ENCODE measurements at regions not wholly inside any gene's neighbourhood (a gene's known extent, or its start where the extent isn't known, plus 50 kb on each side); places are given as distances from the start of the nearest gene placed in this dataset.

GRCh38 chr14:44613061-44613712, 106.1 kb upstream of the FSCB start:
- intact Hi-C loops (cut with DNase I; ENCODE audit: low total_unique reads) (no loop called here), in situ Hi-C loops (cut with MboI; ENCODE audit: low pct_ligation_motif_present in 1 of 4, low pct_unique_long_range_greater_than_20kb in 1 of 4, low sequenced_read_pairs in 3 of 4) (no loop called here)
- H3K36me3 ChIP-seq: no peaks in the 10 kb centered on the region
- H3K27ac ChIP-seq: no peak overlapping the region
- H3K4me3 ChIP-seq: no peak overlapping the region
- H3K4me1 ChIP-seq: no peaks in the 10 kb centered on the region
- no peak for DNase-seq
- H3K27me3 ChIP-seq: no peaks in the 10 kb centered on the region
- no peaks in the 10 kb centered on the region for H3K9me3 ChIP-seq
- no peak for TF ChIP-seq CTCF (IDR thresholded peaks at IDR 0.05)
- no peak for TF ChIP-seq POLR2A (IDR thresholded peaks at IDR 0.05)
- TF ChIP-seq POLR2AphosphoS5 (IDR thresholded peaks at IDR 0.05): no peak
- TF ChIP-seq EP300 (IDR thresholded peaks at IDR 0.05; ENCODE audit: low read depth): no peak
- WGBS, 2 donors (ENCODE audit: low coverage in 1 of 2): 77% methylated on average over 5 of the region's 5 CpGs

GRCh38 chr14:44612002-44612401, 104.9 kb upstream of the FSCB start:
- 71 to 77% methylated on average over 3 to 4 of the region's 4 CpGs for WGBS, 2 donors (ENCODE audit: low coverage in 1 of 2)
- H3K36me3 ChIP-seq: no peaks in the 10 kb centered on the region
- no peak overlapping the region for H3K27ac ChIP-seq
- in situ Hi-C loops (cut with MboI; ENCODE audit: low pct_ligation_motif_present in 1 of 4, low pct_unique_long_range_greater_than_20kb in 1 of 4, low sequenced_read_pairs in 3 of 4) (no loop called here), intact Hi-C loops (cut with DNase I; ENCODE audit: low total_unique reads) (no loop called here)
- TF ChIP-seq EP300 (IDR thresholded peaks at IDR 0.05; ENCODE audit: low read depth) (no peak), CTCF (IDR thresholded peaks at IDR 0.05) (no peak), POLR2A (IDR thresholded peaks at IDR 0.05) (no peak), POLR2AphosphoS5 (IDR thresholded peaks at IDR 0.05) (no peak)
- H3K9me3 ChIP-seq: no peaks in the 10 kb centered on the region
- no peak for DNase-seq
- H3K27me3 ChIP-seq: no peaks in the 10 kb centered on the region
- no peaks in the 10 kb centered on the region for H3K4me1 ChIP-seq
- H3K4me3 ChIP-seq: no peak overlapping the region

- TF ChIP-seq CTCF (IDR thresholded peaks at IDR 0.05) (no peak), POLR2A (IDR thresholded peaks at IDR 0.05) (no peak), POLR2AphosphoS5 (IDR thresholded peaks at IDR 0.05) (no peak), EP300 (IDR thresholded peaks at IDR 0.05; ENCODE audit: low read depth) (no peak)
- intact Hi-C loops (cut with DNase I; ENCODE audit: low total_unique reads): no loop called here
- Histone ChIP-seq H3K27ac (no peak overlapping the region), H3K4me3 (no peak overlapping the region), H3K4me1 (no peaks in the 10 kb centered on the region), H3K27me3 (no peaks in the 10 kb centered on the region), H3K9me3 (no peaks in the 10 kb centered on the region), H3K36me3 (no peaks in the 10 kb centered on the region)
- in situ Hi-C loops (cut with MboI; ENCODE audit: low pct_ligation_motif_present in 1 of 4, low pct_unique_long_range_greater_than_20kb in 1 of 4, low sequenced_read_pairs in 3 of 4): no loop called here
- DNase-seq: no peak
- WGBS, 2 donors (ENCODE audit: low coverage in 1 of 2): 47 to 76% methylated on average over 3 to 5 of the region's 5 CpGs
These were observed 102.9 kb upstream of the FSCB start for GRCh38 chr14:44609876-44610510.

- Histone ChIP-seq H3K27me3 (no peaks in the 10 kb centered on the region), H3K9me3 (no peaks in the 10 kb centered on the region), H3K36me3 (no peaks in the 10 kb centered on the region), H3K27ac (no peak overlapping the region), H3K4me1 (no peaks in the 10 kb centered on the region), H3K4me3 (no peak overlapping the region)
- WGBS, 2 donors (ENCODE audit: low coverage in 1 of 2): 66 to 80% methylated on average over 1 of the region's 1 CpG
- TF ChIP-seq POLR2AphosphoS5 (IDR thresholded peaks at IDR 0.05) (no peak), EP300 (IDR thresholded peaks at IDR 0.05; ENCODE audit: low read depth) (no peak), POLR2A (IDR thresholded peaks at IDR 0.05) (no peak), CTCF (IDR thresholded peaks at IDR 0.05) (no peak)
- DNase-seq: no peak
- in situ Hi-C loops (cut with MboI; ENCODE audit: low pct_ligation_motif_present in 1 of 4, low pct_unique_long_range_greater_than_20kb in 1 of 4, low sequenced_read_pairs in 3 of 4) (no loop called here), intact Hi-C loops (cut with DNase I; ENCODE audit: low total_unique reads) (no loop called here)
These were observed 102.1 kb upstream of the FSCB start for GRCh38 chr14:44609201-44609600.

Measured in transverse colon (tissue), 4 donors.